Neural progenitor cell (in vitro differentiated cells): ENCODE measurements at regions not wholly inside any gene's neighbourhood (a gene's known extent, or its start where the extent isn't known, plus 50 kb on each side); places are given as distances from the start of the nearest gene placed in this dataset.

Experiments used
- DNase-seq: peaks from one replicate; pipeline ENCODE4 v3.0.0-alpha.2; 2016; ENCODE audit warnings: low spot score
- H2AFZ ChIP-seq: fragments of 200-600 bp; sonication (generic); replicated peaks from 2 replicates; pipeline ENCODE4 v1.6.1; 2016; ENCODE audit warnings: antibody characterized with exemption
- H3F3A ChIP-seq: fragments of 200-600 bp; sonication (generic); 2 replicates; pipeline ENCODE4 v1.6.1; 2016; ENCODE audit warnings: antibody characterized with exemption, low read depth
- H3K27ac ChIP-seq: fragments of 200-600 bp; sonication (generic); 2 replicates; pipeline ENCODE4 v1.5.1; 2016; ENCODE audit warnings: mild to moderate bottlenecking
- H3K27me3 ChIP-seq: fragments of 200-600 bp; sonication (generic); 2 replicates; pipeline ENCODE4 v1.6.1; 2016; ENCODE audit warnings: mild to moderate bottlenecking, moderate library complexity
- H3K36me3 ChIP-seq: fragments of 200-600 bp; sonication (generic); 2 replicates; pipeline ENCODE4 v1.5.1; 2016
- H3K4me1 ChIP-seq: fragments of 200-600 bp; sonication (generic); 2 replicates; pipeline ENCODE4 v1.6.1; 2016; ENCODE audit warnings: mixed run types
- H3K4me2 ChIP-seq: fragments of 200-600 bp; sonication (generic); 2 replicates; pipeline ENCODE4 v1.6.1; 2016
- H3K4me3 ChIP-seq: fragments of 200-600 bp; sonication (generic); 2 replicates; pipeline ENCODE4 v1.5.1; 2016
- H3K79me2 ChIP-seq: fragments of 200-600 bp; sonication (generic); 2 replicates; pipeline ENCODE4 v1.6.1; 2016; ENCODE audit warnings: low read depth
- H3K9ac ChIP-seq: fragments of 200-600 bp; sonication (generic); 2 replicates; pipeline ENCODE4 v1.6.1; 2016
- H3K9me3 ChIP-seq: fragments of 200-600 bp; sonication (generic); 2 replicates; pipeline ENCODE4 v1.5.1; 2016; ENCODE audit warnings: low read depth
- H4K20me1 ChIP-seq: fragments of 200-600 bp; sonication (generic); 2 replicates; pipeline ENCODE4 v1.6.1; 2016; ENCODE audit warnings: low read depth
- H3K27ac Mint-ChIP-seq: 3 replicates; pipeline ENCODE4 v1.8.0; 2021; ENCODE audit warnings: mixed read lengths
- H3K27me3 Mint-ChIP-seq: 2 replicates; pipeline ENCODE4 v1.8.0; 2022; ENCODE audit warnings: low read depth, mild to moderate bottlenecking, inconsistent platforms, moderate library complexity, mixed read lengths; ENCODE audit not compliant: insufficient read depth
- H3K36me3 Mint-ChIP-seq: 3 replicates; pipeline ENCODE4 v1.8.0; 2021; ENCODE audit warnings: mixed read lengths
- H3K4me1 Mint-ChIP-seq: 3 replicates; pipeline ENCODE4 v1.8.0; 2021; ENCODE audit warnings: mixed read lengths
- H3K4me3 Mint-ChIP-seq: 3 replicates; pipeline ENCODE4 v1.8.0; 2021; ENCODE audit warnings: mild to moderate bottlenecking, moderate library complexity, mixed read lengths
- H3K9me3 Mint-ChIP-seq: 3 replicates; pipeline ENCODE4 v1.8.0; 2020; ENCODE audit warnings: mixed read lengths
- EZH2 ChIP-seq: fragments of 200-600 bp; sonication (generic); IDR thresholded peaks from 2 replicates; pipeline ENCODE4 v1.6.1; 2017; ENCODE audit warnings: antibody characterized with exemption, mild to moderate bottlenecking, moderate library complexity
- EZH2phosphoT487 ChIP-seq: fragments of 200-600 bp; sonication (generic); IDR thresholded peaks from 2 replicates; pipeline ENCODE4 v1.6.1; 2017; ENCODE audit warnings: antibody characterized with exemption
- TF ChIP-seq, protein P1 (sequence below): fragments of 200-600 bp; sonication (generic); IDR thresholded peaks from 2 replicates; pipeline ENCODE4 v1.5.1; 2017; ENCODE audit warnings: antibody characterized with exemption, mild to moderate bottlenecking

DNA sequence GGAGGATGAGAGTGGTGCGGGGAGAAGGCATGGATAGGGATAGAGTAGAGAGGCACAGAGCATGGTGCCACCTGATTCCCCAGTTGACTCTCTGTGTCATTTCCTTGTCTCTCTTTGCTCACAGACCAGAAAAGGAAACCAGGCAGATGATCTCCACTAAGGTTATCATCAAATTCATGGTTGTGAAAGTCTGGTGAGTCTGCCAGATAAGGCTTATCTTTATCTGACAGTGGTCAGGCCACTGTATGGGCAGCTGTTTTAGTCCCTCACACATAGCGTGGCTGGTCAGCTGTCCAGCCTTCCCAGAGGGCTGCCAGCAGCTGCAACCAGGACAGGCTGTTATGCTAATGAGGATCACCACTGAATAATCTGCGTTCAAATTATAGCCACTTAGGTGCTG, 99.0 kb downstream of the ADRA2A start:
- no peak for TF ChIP-seq EZH2phosphoT487
- TF ChIP-seq, protein P1, sequence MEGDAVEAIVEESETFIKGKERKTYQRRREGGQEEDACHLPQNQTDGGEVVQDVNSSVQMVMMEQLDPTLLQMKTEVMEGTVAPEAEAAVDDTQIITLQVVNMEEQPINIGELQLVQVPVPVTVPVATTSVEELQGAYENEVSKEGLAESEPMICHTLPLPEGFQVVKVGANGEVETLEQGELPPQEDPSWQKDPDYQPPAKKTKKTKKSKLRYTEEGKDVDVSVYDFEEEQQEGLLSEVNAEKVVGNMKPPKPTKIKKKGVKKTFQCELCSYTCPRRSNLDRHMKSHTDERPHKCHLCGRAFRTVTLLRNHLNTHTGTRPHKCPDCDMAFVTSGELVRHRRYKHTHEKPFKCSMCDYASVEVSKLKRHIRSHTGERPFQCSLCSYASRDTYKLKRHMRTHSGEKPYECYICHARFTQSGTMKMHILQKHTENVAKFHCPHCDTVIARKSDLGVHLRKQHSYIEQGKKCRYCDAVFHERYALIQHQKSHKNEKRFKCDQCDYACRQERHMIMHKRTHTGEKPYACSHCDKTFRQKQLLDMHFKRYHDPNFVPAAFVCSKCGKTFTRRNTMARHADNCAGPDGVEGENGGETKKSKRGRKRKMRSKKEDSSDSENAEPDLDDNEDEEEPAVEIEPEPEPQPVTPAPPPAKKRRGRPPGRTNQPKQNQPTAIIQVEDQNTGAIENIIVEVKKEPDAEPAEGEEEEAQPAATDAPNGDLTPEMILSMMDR, result no peak
- no peak for TF ChIP-seq EZH2
- no peaks in the 10 kb centered on the region for H3K4me1 Mint-ChIP-seq
- no peak overlapping the region for H2AFZ ChIP-seq

DNA sequence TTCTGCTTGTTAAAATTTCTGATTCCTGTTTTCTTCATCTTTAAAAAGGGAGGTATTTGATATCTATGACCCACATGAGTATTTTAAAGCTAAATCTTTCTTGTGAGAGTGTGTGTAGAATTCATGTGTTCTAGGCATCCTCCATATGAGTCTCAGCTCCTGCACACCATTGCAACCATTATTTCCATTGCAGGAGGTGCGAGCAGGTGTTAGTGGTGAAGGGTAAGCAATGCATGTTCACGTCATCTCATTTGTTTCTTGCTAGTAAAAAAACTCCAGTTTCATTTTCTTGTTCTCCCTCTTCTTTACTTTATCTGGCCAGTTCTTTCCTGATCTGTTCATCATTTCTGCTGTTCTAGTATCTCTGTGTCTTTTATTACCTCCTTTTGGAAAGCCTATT, 100.5 kb downstream of the ADRA2A start:
- H3K4me2 ChIP-seq, result no peak overlapping the region
- no peak overlapping the region for H2AFZ ChIP-seq
- no peak for DNase-seq
- H3K4me1 ChIP-seq, result no peaks in the 10 kb centered on the region
- Mint-ChIP-seq H3K27me3 (peaks cover 5% of the 10 kb centered on the region), H3K36me3 (no peaks in the 10 kb centered on the region), H3K4me1 (no peaks in the 10 kb centered on the region), H3K4me3 (no peak overlapping the region), H3K27ac (no peak overlapping the region), H3K9me3 (no peaks in the 10 kb centered on the region)
- H3K27me3 ChIP-seq, result no peaks in the 10 kb centered on the region
- TF ChIP-seq, protein P1, result no peak
- no peak for TF ChIP-seq EZH2phosphoT487
- no peaks in the 10 kb centered on the region for H3K79me2 ChIP-seq
- no peaks in the 10 kb centered on the region for H3F3A ChIP-seq
- no peaks in the 10 kb centered on the region for H3K9me3 ChIP-seq
- H4K20me1 ChIP-seq, result no peaks in the 10 kb centered on the region
- H3K4me3 ChIP-seq, result no peak overlapping the region
- no peak overlapping the region for H3K9ac ChIP-seq
- H3K36me3 ChIP-seq, result no peaks in the 10 kb centered on the region
- no peak overlapping the region for H3K27ac ChIP-seq

More for the DNA sequence above, 99.0 kb downstream of the ADRA2A start:
- Histone ChIP-seq H3F3A (no peaks in the 10 kb centered on the region), H3K36me3 (no peaks in the 10 kb centered on the region), H3K79me2 (no peaks in the 10 kb centered on the region), H3K27me3 (no peaks in the 10 kb centered on the region), H3K27ac (no peak overlapping the region), H3K4me1 (no peaks in the 10 kb centered on the region), H4K20me1 (no peaks in the 10 kb centered on the region), H3K9me3 (no peaks in the 10 kb centered on the region), H3K9ac (no peak overlapping the region), H3K4me2 (no peak overlapping the region), H3K4me3 (no peak overlapping the region)
- no peak for DNase-seq
- H3K27me3 Mint-ChIP-seq, result peaks cover 5% of the 10 kb centered on the region
- H3K9me3 Mint-ChIP-seq, result no peaks in the 10 kb centered on the region
- no peak overlapping the region for H3K4me3 Mint-ChIP-seq
- H3K36me3 Mint-ChIP-seq, result no peaks in the 10 kb centered on the region
- H3K27ac Mint-ChIP-seq, result no peak overlapping the region

DNA sequence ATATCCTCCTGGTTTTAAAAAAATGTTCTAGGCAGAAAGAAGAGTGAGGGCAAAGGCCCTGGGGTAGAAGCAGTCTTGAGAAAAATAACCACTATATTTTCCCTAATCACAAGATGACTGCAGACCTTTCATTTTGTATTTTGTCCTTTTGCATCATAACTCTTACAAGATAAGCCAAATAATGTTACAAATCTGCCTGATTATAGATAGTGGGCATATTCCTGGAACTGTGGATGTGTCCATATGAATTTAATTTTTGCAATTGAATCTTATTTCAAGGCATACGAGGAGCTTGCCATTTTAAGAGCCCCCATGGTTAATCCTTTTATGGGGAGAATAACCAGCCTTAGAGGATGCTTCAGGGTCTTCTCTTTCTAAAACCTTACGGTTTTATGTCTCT, 102.7 kb downstream of the ADRA2A start:
- Histone ChIP-seq H3K36me3 (no peaks in the 10 kb centered on the region), H3K4me1 (no peaks in the 10 kb centered on the region), H4K20me1 (no peaks in the 10 kb centered on the region), H3K4me3 (no peak overlapping the region), H3K79me2 (no peaks in the 10 kb centered on the region), H3K27ac (no peak overlapping the region), H3K9ac (no peak overlapping the region), H2AFZ (no peak overlapping the region), H3K27me3 (no peaks in the 10 kb centered on the region), H3K9me3 (no peaks in the 10 kb centered on the region), H3F3A (no peaks in the 10 kb centered on the region), H3K4me2 (no peak overlapping the region)
- Mint-ChIP-seq H3K36me3 (no peaks in the 10 kb centered on the region), H3K27me3 (peaks cover 5% of the 10 kb centered on the region), H3K4me3 (no peak overlapping the region), H3K27ac (no peak overlapping the region), H3K4me1 (no peaks in the 10 kb centered on the region), H3K9me3 (no peaks in the 10 kb centered on the region)
- TF ChIP-seq, protein P1, result no peak
- TF ChIP-seq EZH2phosphoT487 (no peak), EZH2 (no peak)
- DNase-seq, result no peak

GRCh38 chr10:111186358-111186757, 109.5 kb downstream of the ADRA2A start:
- no peaks in the 10 kb centered on the region for H3K27me3 Mint-ChIP-seq
- H3K27ac Mint-ChIP-seq, result no peak overlapping the region
- TF ChIP-seq EZH2phosphoT487 (no peak), EZH2 (no peak)
- TF ChIP-seq, protein P1, result no peak
- no peak overlapping the region for H3K4me3 ChIP-seq
- no peaks in the 10 kb centered on the region for H3K4me1 Mint-ChIP-seq
- no peaks in the 10 kb centered on the region for H3F3A ChIP-seq
- H3K27me3 ChIP-seq, result no peaks in the 10 kb centered on the region
- no peak overlapping the region for H3K4me2 ChIP-seq
- H3K9me3 ChIP-seq, result no peaks in the 10 kb centered on the region
- no peaks in the 10 kb centered on the region for H3K79me2 ChIP-seq
- DNase-seq, result no peak
- no peaks in the 10 kb centered on the region for H3K36me3 ChIP-seq
- no peak overlapping the region for H2AFZ ChIP-seq
- H3K4me3 Mint-ChIP-seq, result no peak overlapping the region
- no peaks in the 10 kb centered on the region for H4K20me1 ChIP-seq
- H3K36me3 Mint-ChIP-seq, result no peaks in the 10 kb centered on the region
- H3K9ac ChIP-seq, result no peak overlapping the region
- H3K9me3 Mint-ChIP-seq, result peaks cover 2% of the 10 kb centered on the region
- no peak overlapping the region for H3K27ac ChIP-seq
- H3K4me1 ChIP-seq, result no peaks in the 10 kb centered on the region
